Lower leg skin (tissue), 4 donors: ENCODE measurements at regions not wholly inside any gene's neighbourhood (a gene's known extent, or its start where the extent isn't known, plus 50 kb on each side); places are given as distances from the start of the nearest gene placed in this dataset.

Experiments
- DNase-seq, 2 donors: peaks; one replicate each; pipeline ENCODE4 v3.0.0-alpha.2; 2019; ENCODE audit warnings: low spot score in 2 of 2
- H3K4me3 ChIP-seq: fragments of 200-600 bp; sonication (generic); 2 replicates; pipeline ENCODE4 v1.5.1; 2017; ENCODE audit warnings: mild to moderate bottlenecking, low read depth; ENCODE audit not compliant: poor library complexity, severe bottlenecking
- POLR2A ChIP-seq, 2 donors: fragments of 450-650 bp; IDR thresholded peaks; one replicate each; pipeline ENCODE4 v1.6.1; 2016 to 2017; ENCODE audit warnings: antibody characterized with exemption in 2 of 2, mild to moderate bottlenecking in 1 of 2, moderate library complexity in 1 of 2
- WGBS, 2 donors: methylation state at CpG; one replicate each; pipeline ENCODE4 v1.1.5; 2018; 5-methylcytosine and 5-hydroxymethylcytosine counted together
- intact Hi-C: fragments of 100-400 bp; cut with DNase I; formaldehyde crosslinking; loops from one replicate; pipeline ENCODE4 v1.15.0; 2023; ENCODE audit warnings: low total_unique reads
- TF ChIP-seq, protein P1 (sequence below), 3 donors: fragments of 450-650 bp; IDR thresholded peaks; one replicate each; pipeline ENCODE4 v1.5.1; 2016; ENCODE audit warnings: antibody characterized with exemption in 3 of 3, mild to moderate bottlenecking in 3 of 3, moderate library complexity in 2 of 3

- intact Hi-C loops, result no loop called here
- 85 to 89% methylated on average over 2 of the region's 2 CpGs for WGBS, 2 donors
Observed at GRCh38 chr2:64908406-64908805, 80.8 kb upstream of the SLC1A4 start.

GRCh38 chr2:64910523-64910922 is 78.7 kb upstream of the SLC1A4 start:
- no peak for TF ChIP-seq POLR2A (IDR thresholded peaks at IDR 0.05)
- TF ChIP-seq, protein P1, sequence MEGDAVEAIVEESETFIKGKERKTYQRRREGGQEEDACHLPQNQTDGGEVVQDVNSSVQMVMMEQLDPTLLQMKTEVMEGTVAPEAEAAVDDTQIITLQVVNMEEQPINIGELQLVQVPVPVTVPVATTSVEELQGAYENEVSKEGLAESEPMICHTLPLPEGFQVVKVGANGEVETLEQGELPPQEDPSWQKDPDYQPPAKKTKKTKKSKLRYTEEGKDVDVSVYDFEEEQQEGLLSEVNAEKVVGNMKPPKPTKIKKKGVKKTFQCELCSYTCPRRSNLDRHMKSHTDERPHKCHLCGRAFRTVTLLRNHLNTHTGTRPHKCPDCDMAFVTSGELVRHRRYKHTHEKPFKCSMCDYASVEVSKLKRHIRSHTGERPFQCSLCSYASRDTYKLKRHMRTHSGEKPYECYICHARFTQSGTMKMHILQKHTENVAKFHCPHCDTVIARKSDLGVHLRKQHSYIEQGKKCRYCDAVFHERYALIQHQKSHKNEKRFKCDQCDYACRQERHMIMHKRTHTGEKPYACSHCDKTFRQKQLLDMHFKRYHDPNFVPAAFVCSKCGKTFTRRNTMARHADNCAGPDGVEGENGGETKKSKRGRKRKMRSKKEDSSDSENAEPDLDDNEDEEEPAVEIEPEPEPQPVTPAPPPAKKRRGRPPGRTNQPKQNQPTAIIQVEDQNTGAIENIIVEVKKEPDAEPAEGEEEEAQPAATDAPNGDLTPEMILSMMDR (IDR thresholded peaks at IDR 0.05), result no peak

More at GRCh38 chr2:64908406-64908805, 80.8 kb upstream of the SLC1A4 start:
- no peak for TF ChIP-seq POLR2A (IDR thresholded peaks at IDR 0.05)
- TF ChIP-seq, protein P1 (IDR thresholded peaks at IDR 0.05), result no peak
- no peak for DNase-seq
- H3K4me3 ChIP-seq, result no peak overlapping the region

GRCh38 chr2:64910972-64911433 is 78.2 kb upstream of the SLC1A4 start:
- TF ChIP-seq, protein P1 (IDR thresholded peaks at IDR 0.05), result no peak
- no peak for TF ChIP-seq POLR2A (IDR thresholded peaks at IDR 0.05)
- 49 to 63% methylated on average over 1 of the region's 1 CpG for WGBS, 2 donors
- H3K4me3 ChIP-seq, result no peak overlapping the region
- DNase-seq, result no peak
- intact Hi-C loops, result no loop called here

More at GRCh38 chr2:64910523-64910922, 78.7 kb upstream of the SLC1A4 start:
- WGBS, 2 donors, result 56 to 66% methylated on average over 4 of the region's 4 CpGs
- no peak overlapping the region for H3K4me3 ChIP-seq
- intact Hi-C loops, result no loop called here
- no peak for DNase-seq

- TF ChIP-seq POLR2A (IDR thresholded peaks at IDR 0.05), result no peak
- TF ChIP-seq, protein P1 (IDR thresholded peaks at IDR 0.05), result no peak
- whole genome bisulfite sequencing, 2 donors, result 56 to 58% methylated on average over 5 of the region's 5 CpGs
- intact Hi-C loops, result no loop called here
- no peak for DNase-seq
- no peak overlapping the region for H3K4me3 ChIP-seq
Observed at GRCh38 chr2:64913357-64913869, 75.8 kb upstream of the SLC1A4 start.

GRCh38 chr2:64914247-64914646 is 75.0 kb upstream of the SLC1A4 start:
- H3K4me3 ChIP-seq, result no peak overlapping the region
- TF ChIP-seq, protein P1 (IDR thresholded peaks at IDR 0.05), result no peak
- TF ChIP-seq POLR2A (IDR thresholded peaks at IDR 0.05), result no peak
- no peak for DNase-seq
- 79 to 88% methylated on average over 9 of the region's 9 CpGs for WGBS, 2 donors
- intact Hi-C loops, result no loop called here
